ENCODE measurements at regions not wholly inside any gene's neighbourhood (a gene's known extent, or its start where the extent isn't known, plus 50 kb on each side); places are given as distances from the start of the nearest gene placed in this dataset.

GRCh38 chr4:124433044-124433443 is 279.5 kb downstream of the ANKRD50 start:
- TF ChIP-seq, protein P1, sequence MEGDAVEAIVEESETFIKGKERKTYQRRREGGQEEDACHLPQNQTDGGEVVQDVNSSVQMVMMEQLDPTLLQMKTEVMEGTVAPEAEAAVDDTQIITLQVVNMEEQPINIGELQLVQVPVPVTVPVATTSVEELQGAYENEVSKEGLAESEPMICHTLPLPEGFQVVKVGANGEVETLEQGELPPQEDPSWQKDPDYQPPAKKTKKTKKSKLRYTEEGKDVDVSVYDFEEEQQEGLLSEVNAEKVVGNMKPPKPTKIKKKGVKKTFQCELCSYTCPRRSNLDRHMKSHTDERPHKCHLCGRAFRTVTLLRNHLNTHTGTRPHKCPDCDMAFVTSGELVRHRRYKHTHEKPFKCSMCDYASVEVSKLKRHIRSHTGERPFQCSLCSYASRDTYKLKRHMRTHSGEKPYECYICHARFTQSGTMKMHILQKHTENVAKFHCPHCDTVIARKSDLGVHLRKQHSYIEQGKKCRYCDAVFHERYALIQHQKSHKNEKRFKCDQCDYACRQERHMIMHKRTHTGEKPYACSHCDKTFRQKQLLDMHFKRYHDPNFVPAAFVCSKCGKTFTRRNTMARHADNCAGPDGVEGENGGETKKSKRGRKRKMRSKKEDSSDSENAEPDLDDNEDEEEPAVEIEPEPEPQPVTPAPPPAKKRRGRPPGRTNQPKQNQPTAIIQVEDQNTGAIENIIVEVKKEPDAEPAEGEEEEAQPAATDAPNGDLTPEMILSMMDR (IDR thresholded peaks at IDR 0.05): no peak
- TF ChIP-seq EP300 (IDR thresholded peaks at IDR 0.05) (no peak), POLR2AphosphoS5 (IDR thresholded peaks at IDR 0.05) (no peak), POLR2A (IDR thresholded peaks at IDR 0.05) (no peak)

Measured in sigmoid colon (tissue), 4 donors.